ENCODE measurements at regions not wholly inside any gene's neighbourhood (a gene's known extent, or its start where the extent isn't known, plus 50 kb on each side); places are given as distances from the start of the nearest gene placed in this dataset.

GRCh38 chr2:172225786-172226185, 123.1 kb upstream of the DLX2 start:
- Histone ChIP-seq H3K79me2 (ENCODE audit: insufficient read depth, low read depth, low read length) (no peaks in the 10 kb centered on the region), H2AFZ (ENCODE audit: low read length) (no peak overlapping the region), H3K27ac (ENCODE audit: low read depth, low read length, poor library complexity, severe bottlenecking) (no peak overlapping the region), H3K9me2 (ENCODE audit: insufficient read depth, low read length) (no peaks in the 10 kb centered on the region), H3K4me2 (ENCODE audit: low read length) (no peak overlapping the region), H3K4me1 (ENCODE audit: insufficient read depth, low read length, poor library complexity, severe bottlenecking) (no peaks in the 10 kb centered on the region), H3K36me3 (ENCODE audit: insufficient read depth, low read length) (no peaks in the 10 kb centered on the region), H4K20me1 (ENCODE audit: insufficient read depth, low read length) (no peaks in the 10 kb centered on the region), H3K4me3 (ENCODE audit: low read depth, low read length, poor library complexity, severe bottlenecking) (no peak overlapping the region), H3K9me3 (ENCODE audit: low read length) (no peaks in the 10 kb centered on the region)
- intact Hi-C loops (cut with micrococcal nuclease; ENCODE audit: unreplicated experiment) = no loop called here
- no TSS peak for BruUV-seq (replicated peaks)
- no peak for DNase-seq (ENCODE audit: low spot score)
- CTCF ChIA-PET (ENCODE audit: unreplicated experiment) = interaction anchor here (0.6 kb wide), 1 partner anchor 237 kb away, joined by 4 read pairs; no protein-coding TSS in a partner anchor
- TF ChIP-seq CTCF (conservative IDR thresholded peaks at IDR 0.05; ENCODE audit: low read length) (no peak), EZH2phosphoT487 (IDR thresholded peaks at IDR 0.05; ENCODE audit: borderline replicate concordance, low read depth, low read length) (no peak)
- POLR2A ChIA-PET = interaction anchor here (0.7 kb wide), 1 partner anchor 530 kb away, joined by 5 read pairs; no protein-coding TSS in a partner anchor

- intact Hi-C loops (cut with micrococcal nuclease; ENCODE audit: unreplicated experiment) = no loop called here
- no peaks in the 10 kb centered on the region for H3K4me1 ChIP-seq (ENCODE audit: insufficient read depth, low read length, poor library complexity, severe bottlenecking)
- H3K9me3 ChIP-seq (ENCODE audit: low read length) = no peaks in the 10 kb centered on the region
- H3K4me3 ChIP-seq (ENCODE audit: low read depth, low read length, poor library complexity, severe bottlenecking) = no peak overlapping the region
- H4K20me1 ChIP-seq (ENCODE audit: insufficient read depth, low read length) = no peaks in the 10 kb centered on the region
- no TSS peak for BruUV-seq (replicated peaks)
- no peak overlapping the region for H2AFZ ChIP-seq (ENCODE audit: low read length)
- H3K9me2 ChIP-seq (ENCODE audit: insufficient read depth, low read length) = no peaks in the 10 kb centered on the region
- H3K27ac ChIP-seq (ENCODE audit: low read depth, low read length, poor library complexity, severe bottlenecking) = no peak overlapping the region
- no peaks in the 10 kb centered on the region for H3K79me2 ChIP-seq (ENCODE audit: insufficient read depth, low read depth, low read length)
- DNase-seq (ENCODE audit: low spot score) = peak; percentile 5
- H3K36me3 ChIP-seq (ENCODE audit: insufficient read depth, low read length) = no peaks in the 10 kb centered on the region
- no peak overlapping the region for H3K4me2 ChIP-seq (ENCODE audit: low read length)
- ChIA-PET CTCF (ENCODE audit: unreplicated experiment) (interaction anchor here (0.6 kb wide), 1 partner anchor 237 kb away, joined by 4 read pairs; no protein-coding TSS in a partner anchor), POLR2A (interaction anchor here (0.6 to 0.7 kb wide), 2 partner anchors 13 to 529 kb away, joined by 4 to 5 read pairs; no protein-coding TSS in a partner anchor)
- TF ChIP-seq EZH2phosphoT487 (IDR thresholded peaks at IDR 0.05; ENCODE audit: borderline replicate concordance, low read depth, low read length) = no peak
- peak; percentile 58 for TF ChIP-seq CTCF (conservative IDR thresholded peaks at IDR 0.05; ENCODE audit: low read length)
Measured at GRCh38 chr2:172226244-172227061, 123.8 kb upstream of the DLX2 start.

GRCh38 chr2:172227719-172228118, 125.0 kb upstream of the DLX2 start:
- H3K36me3 ChIP-seq (ENCODE audit: insufficient read depth, low read length) = no peaks in the 10 kb centered on the region
- no peak overlapping the region for H3K4me3 ChIP-seq (ENCODE audit: low read depth, low read length, poor library complexity, severe bottlenecking)
- TF ChIP-seq EZH2phosphoT487 (IDR thresholded peaks at IDR 0.05; ENCODE audit: borderline replicate concordance, low read depth, low read length) (no peak), CTCF (conservative IDR thresholded peaks at IDR 0.05; ENCODE audit: low read length) (no peak)
- POLR2A ChIA-PET = interaction anchor here (0.7 kb wide), 1 partner anchor 16 kb away, joined by 3 read pairs; no protein-coding TSS in a partner anchor
- intact Hi-C loops (cut with micrococcal nuclease; ENCODE audit: unreplicated experiment) = no loop called here
- H3K9me3 ChIP-seq (ENCODE audit: low read length) = no peaks in the 10 kb centered on the region
- DNase-seq (ENCODE audit: low spot score) = no peak
- H2AFZ ChIP-seq (ENCODE audit: low read length) = no peak overlapping the region
- no peaks in the 10 kb centered on the region for H3K79me2 ChIP-seq (ENCODE audit: insufficient read depth, low read depth, low read length)
- BruUV-seq (replicated peaks) = no TSS peak
- H3K27ac ChIP-seq (ENCODE audit: low read depth, low read length, poor library complexity, severe bottlenecking) = no peak overlapping the region
- no peaks in the 10 kb centered on the region for H4K20me1 ChIP-seq (ENCODE audit: insufficient read depth, low read length)
- no peak overlapping the region for H3K4me2 ChIP-seq (ENCODE audit: low read length)
- no peaks in the 10 kb centered on the region for H3K4me1 ChIP-seq (ENCODE audit: insufficient read depth, low read length, poor library complexity, severe bottlenecking)
- CTCF ChIA-PET (ENCODE audit: unreplicated experiment) = no interaction called here
- no peaks in the 10 kb centered on the region for H3K9me2 ChIP-seq (ENCODE audit: insufficient read depth, low read length)
